GM23338 (cell line): ENCODE measurements at regions not wholly inside any gene's neighbourhood (a gene's known extent, or its start where the extent isn't known, plus 50 kb on each side); places are given as distances from the start of the nearest gene placed in this dataset.

Source experiments
- ATAC-seq: fragments of 200-7000 bp; cut with Tn5 transposase; 3 replicates; pipeline ENCODE4 v1.9.1; 2020
- DNase-seq: peaks from one replicate; pipeline ENCODE4 v3.0.0-alpha.2; 2015; ENCODE audit warnings: low spot score
- H2AFZ ChIP-seq: fragments of 200-600 bp; sonication (generic); 2 replicates; pipeline ENCODE4 v1.8.0; 2016; ENCODE audit warnings: antibody characterized with exemption, mild to moderate bottlenecking, moderate library complexity
- H3F3A ChIP-seq: fragments of 200-600 bp; sonication (generic); replicated peaks from 2 replicates; pipeline ENCODE4 v1.8.0; 2017; ENCODE audit warnings: antibody characterized with exemption, mixed run types, low read depth
- H3K27ac ChIP-seq: fragments of 200-600 bp; sonication (generic); 2 replicates; pipeline ENCODE4 v1.6.1; 2016; ENCODE audit warnings: low read depth
- H3K27me3 ChIP-seq: fragments of 200-600 bp; sonication (generic); 2 replicates; pipeline ENCODE4 v1.8.0; 2016; ENCODE audit warnings: mild to moderate bottlenecking, mixed run types, moderate library complexity; ENCODE audit not compliant: insufficient read depth
- H3K36me3 ChIP-seq: fragments of 200-600 bp; sonication (generic); 2 replicates; pipeline ENCODE4 v1.8.0; 2016; ENCODE audit warnings: mild to moderate bottlenecking; ENCODE audit not compliant: insufficient read depth
- H3K4me1 ChIP-seq: fragments of 200-600 bp; sonication (generic); 2 replicates; pipeline ENCODE4 v1.8.0; 2016; ENCODE audit warnings: mild to moderate bottlenecking, moderate library complexity; ENCODE audit not compliant: insufficient read depth
- H3K4me2 ChIP-seq: fragments of 200-600 bp; sonication (generic); 2 replicates; pipeline ENCODE4 v1.7.1; 2017; ENCODE audit warnings: mixed run types
- H3K4me3 ChIP-seq: fragments of 200-600 bp; sonication (generic); 2 replicates; pipeline ENCODE4 v1.6.1; 2016; ENCODE audit warnings: mixed run types
- H3K79me2 ChIP-seq: fragments of 200-600 bp; sonication (generic); replicated peaks from 2 replicates; pipeline ENCODE4 v1.8.0; 2017; ENCODE audit warnings: mild to moderate bottlenecking; ENCODE audit not compliant: insufficient read depth
- H3K9me2 ChIP-seq: fragments of 200-600 bp; sonication (generic); 2 replicates; pipeline ENCODE4 v1.8.0; 2017; ENCODE audit not compliant: insufficient read depth
- H4K20me1 ChIP-seq: fragments of 200-600 bp; sonication (generic); replicated peaks from 2 replicates; pipeline ENCODE4 v1.8.0; 2017; ENCODE audit warnings: mild to moderate bottlenecking; ENCODE audit not compliant: insufficient read depth
- H3K27ac Mint-ChIP-seq: 2 replicates; pipeline ENCODE4 v1.8.0; 2020; ENCODE audit warnings: inconsistent platforms, mild to moderate bottlenecking, moderate library complexity, mixed read lengths
- H3K27me3 Mint-ChIP-seq: 3 replicates; pipeline ENCODE4 v1.8.0; 2022; ENCODE audit warnings: low read depth, mild to moderate bottlenecking, moderate library complexity, mixed read lengths, inconsistent platforms; ENCODE audit not compliant: insufficient read depth, poor library complexity
- H3K36me3 Mint-ChIP-seq: 3 replicates; pipeline ENCODE4 v1.8.0; 2021; ENCODE audit warnings: low read depth, mild to moderate bottlenecking, inconsistent platforms, moderate library complexity, mixed read lengths
- H3K4me1 Mint-ChIP-seq: 3 replicates; pipeline ENCODE4 v1.8.0; 2020; ENCODE audit warnings: mild to moderate bottlenecking, inconsistent platforms, mixed read lengths
- H3K4me3 Mint-ChIP-seq: 3 replicates; pipeline ENCODE4 v1.8.0; 2021; ENCODE audit warnings: moderate library complexity, mild to moderate bottlenecking, inconsistent platforms, mixed read lengths
- H3K9me3 Mint-ChIP-seq: 3 replicates; pipeline ENCODE4 v1.8.0; 2020; ENCODE audit warnings: moderate library complexity, mild to moderate bottlenecking, inconsistent platforms, mixed read lengths
- CREB1 ChIP-seq: fragments of 250-450 bp; sonication (Bioruptor Pico); IDR thresholded peaks from 2 replicates; pipeline ENCODE4 v1.5.0; 2020; ENCODE audit warnings: low read depth, mild to moderate bottlenecking, moderate library complexity
- ETS1 ChIP-seq: IDR thresholded peaks from 2 replicates; pipeline ENCODE4 v1.6.1; 2016; ENCODE audit warnings: antibody characterized with exemption
- EZH2 ChIP-seq: fragments of 200-600 bp; sonication (generic); IDR thresholded peaks from one replicate; pipeline ENCODE4 v1.8.0; 2017; ENCODE audit warnings: antibody characterized with exemption, mild to moderate bottlenecking, low read depth; ENCODE audit not compliant: unreplicated experiment
- EZH2phosphoT487 ChIP-seq: fragments of 200-600 bp; sonication (generic); IDR thresholded peaks from one replicate; pipeline ENCODE4 v1.8.1; 2018; ENCODE audit warnings: antibody characterized with exemption; ENCODE audit not compliant: unreplicated experiment
- NANOG ChIP-seq: IDR thresholded peaks from 2 replicates; pipeline ENCODE4 v1.6.1; 2016; ENCODE audit warnings: antibody characterized with exemption, borderline replicate concordance
- POLR2AphosphoS5 ChIP-seq: IDR thresholded peaks from 2 replicates; pipeline ENCODE4 v1.6.1; 2016; ENCODE audit warnings: antibody characterized with exemption, low read depth
- REST ChIP-seq: IDR thresholded peaks from one replicate; pipeline ENCODE4 v1.6.1; 2018; ENCODE audit warnings: antibody characterized with exemption; ENCODE audit not compliant: unreplicated experiment
- STAT1 ChIP-seq: IDR thresholded peaks from one replicate; pipeline ENCODE4 v1.6.1; 2016; ENCODE audit warnings: antibody characterized with exemption; ENCODE audit not compliant: unreplicated experiment
- ZNF114 ChIP-seq: fragments of 250-450 bp; sonication (Bioruptor Pico); IDR thresholded peaks from 2 replicates; pipeline ENCODE4 v1.5.0; 2020; ENCODE audit warnings: mild to moderate bottlenecking, moderate library complexity
- ZNF462 ChIP-seq: fragments of 250-450 bp; sonication (Bioruptor Pico); IDR thresholded peaks from 2 replicates; pipeline ENCODE4 v1.5.0; 2020; ENCODE audit warnings: mild to moderate bottlenecking, moderate library complexity

- Mint-ChIP-seq H3K27me3 (peaks cover 4% of the 10 kb centered on the region), H3K4me3 (no peak overlapping the region), H3K9me3 (no peaks in the 10 kb centered on the region), H3K36me3 (no peaks in the 10 kb centered on the region), H3K4me1 (peaks cover 6% of the 10 kb centered on the region; the same call in 1 of the 3 replicates), H3K27ac (no peak overlapping the region)
- no peak overlapping the region for H3K4me2 ChIP-seq
- H4K20me1 ChIP-seq = no peaks in the 10 kb centered on the region
- ATAC-seq (no peak), DNase-seq (no peak)
- H3K27ac ChIP-seq = no peak overlapping the region
- no peak overlapping the region for H3K4me3 ChIP-seq
- peaks cover 7% of the 10 kb centered on the region; the same call in 1 of the 2 replicates for H3K4me1 ChIP-seq
- H3K36me3 ChIP-seq = no peaks in the 10 kb centered on the region
- no peaks in the 10 kb centered on the region for H3K27me3 ChIP-seq
- H3K9me2 ChIP-seq = no peaks in the 10 kb centered on the region
- no peaks in the 10 kb centered on the region for H3F3A ChIP-seq
- TF ChIP-seq STAT1 (no peak), EZH2phosphoT487 (no peak), ZNF114 (CRISPR knock-in tag) (no peak), CREB1 (CRISPR knock-in tag) (no peak), REST (no peak), NANOG (no peak), POLR2AphosphoS5 (no peak)
- no peaks in the 10 kb centered on the region for H3K79me2 ChIP-seq
- no peak overlapping the region for H2AFZ ChIP-seq
Observed at GRCh38 chr16:86220561-86220960, 289.8 kb upstream of the FOXF1 start.

GRCh38 chr16:86221085-86221484 is 289.2 kb upstream of the FOXF1 start:
- H3K9me2 ChIP-seq = no peaks in the 10 kb centered on the region
- H3F3A ChIP-seq = no peaks in the 10 kb centered on the region
- H3K79me2 ChIP-seq = no peaks in the 10 kb centered on the region
- H3K4me1 Mint-ChIP-seq = peaks cover 6% of the 10 kb centered on the region; the same call in 1 of the 3 replicates
- no peaks in the 10 kb centered on the region for H4K20me1 ChIP-seq
- H3K27me3 ChIP-seq = no peaks in the 10 kb centered on the region
- H3K4me1 ChIP-seq = peaks cover 7% of the 10 kb centered on the region; the same call in 1 of the 2 replicates
- H2AFZ ChIP-seq = no peak overlapping the region
- ATAC-seq (no peak), DNase-seq (no peak)
- no peak overlapping the region for H3K4me2 ChIP-seq
- H3K36me3 Mint-ChIP-seq = no peaks in the 10 kb centered on the region
- no peak overlapping the region for H3K4me3 Mint-ChIP-seq
- no peaks in the 10 kb centered on the region for H3K9me3 Mint-ChIP-seq
- H3K4me3 ChIP-seq = no peak overlapping the region
- no peaks in the 10 kb centered on the region for H3K36me3 ChIP-seq
- peaks cover 4% of the 10 kb centered on the region for H3K27me3 Mint-ChIP-seq
- H3K27ac ChIP-seq = no peak overlapping the region
- H3K27ac Mint-ChIP-seq = no peak overlapping the region
- TF ChIP-seq ZNF114 (CRISPR knock-in tag) = no peak
- TF ChIP-seq EZH2phosphoT487 = no peak
- no peak for TF ChIP-seq EZH2
- no peak for TF ChIP-seq ETS1
- no peak for TF ChIP-seq ZNF462
- TF ChIP-seq POLR2AphosphoS5 = no peak
